HG03442 (cell line): ENCODE measurements at regions not wholly inside any gene's neighbourhood (a gene's known extent, or its start where the extent isn't known, plus 50 kb on each side); places are given as distances from the start of the nearest gene placed in this dataset.
"Not testable (repeated sequence)": the region's sequence is repeated elsewhere in the genome, so short reads cannot be mapped to it uniquely, and the experiment has no call there.

Experiments
- ATAC-seq: cut with Tn5 transposase; IDR thresholded peaks from one replicate; pipeline ENCODE4 v1.9.1; 2021; ENCODE audit warnings: mild to moderate bottlenecking, moderate library complexity; ENCODE audit not compliant: unreplicated experiment

- no peak for ATAC-seq
These were observed 222.4 kb upstream of the UBL3 start for GRCh38 chr13:30072818-30073186.

DNA sequence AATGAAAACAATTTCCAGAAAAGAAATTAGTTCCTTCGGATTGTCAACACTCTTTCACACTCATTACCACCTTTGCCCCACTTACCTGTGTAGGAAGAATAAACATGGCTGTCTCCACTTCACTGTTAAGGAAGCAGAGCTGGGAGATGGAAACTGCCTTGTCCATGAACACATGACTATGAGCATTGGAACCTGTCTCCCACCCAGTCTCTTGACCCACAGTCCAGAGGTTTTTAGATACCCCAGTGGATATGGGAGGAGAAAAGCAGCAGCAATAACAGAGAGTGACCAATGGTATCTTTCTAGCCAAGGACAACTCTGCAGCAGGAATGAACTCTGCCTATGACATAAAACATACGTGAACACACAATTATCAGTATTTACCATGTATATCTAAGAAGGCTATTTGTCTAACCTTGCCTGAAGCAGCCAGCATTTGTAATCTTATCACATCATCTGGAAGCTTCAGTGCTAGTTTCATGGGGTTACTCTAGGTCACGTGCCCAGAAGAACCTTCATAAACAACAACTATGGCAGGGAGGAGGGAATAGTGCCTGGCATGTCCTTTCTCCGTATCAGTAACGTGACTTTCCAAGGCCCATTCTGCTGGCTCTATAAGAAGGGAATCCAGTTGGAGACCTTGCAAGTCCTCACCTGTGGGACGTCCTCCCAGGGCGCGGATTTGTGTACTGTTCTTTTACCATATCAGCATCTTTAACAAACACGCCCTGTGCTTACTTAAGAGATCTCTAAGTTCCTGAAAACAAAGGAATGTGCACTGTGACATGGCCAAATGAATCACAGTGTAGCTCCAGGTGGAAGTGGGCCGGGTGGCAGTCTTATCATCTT lies 221.8 kb upstream of the UBL3 start:
- ATAC-seq: no peak

DNA sequence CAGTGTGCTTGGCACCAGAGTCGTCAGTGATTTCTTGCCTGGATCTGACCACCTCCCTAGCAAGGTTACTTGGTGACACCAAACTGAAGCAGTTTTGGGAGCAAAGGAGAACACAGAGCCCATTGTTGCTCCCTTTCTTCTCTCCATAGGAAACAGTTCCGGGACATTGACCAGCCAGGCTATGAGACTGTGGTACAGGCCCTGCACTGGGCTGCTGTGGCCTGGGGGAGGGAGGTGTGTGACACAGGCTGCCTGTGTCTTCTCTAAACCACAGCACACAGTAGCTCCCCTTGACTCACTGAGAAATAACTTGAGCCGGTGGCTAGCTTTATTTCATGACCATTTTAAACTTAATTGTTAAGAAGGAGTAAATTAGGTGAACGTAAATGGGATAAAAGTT lies 214.8 kb upstream of the UBL3 start:
- ATAC-seq: no peak

- ATAC-seq: no peak
These were observed 213.5 kb upstream of the UBL3 start for GRCh38 chr13:30063892-30064291.

- ATAC-seq: no peak
These were observed 210.8 kb upstream of the UBL3 start for GRCh38 chr13:30061217-30061616.

DNA sequence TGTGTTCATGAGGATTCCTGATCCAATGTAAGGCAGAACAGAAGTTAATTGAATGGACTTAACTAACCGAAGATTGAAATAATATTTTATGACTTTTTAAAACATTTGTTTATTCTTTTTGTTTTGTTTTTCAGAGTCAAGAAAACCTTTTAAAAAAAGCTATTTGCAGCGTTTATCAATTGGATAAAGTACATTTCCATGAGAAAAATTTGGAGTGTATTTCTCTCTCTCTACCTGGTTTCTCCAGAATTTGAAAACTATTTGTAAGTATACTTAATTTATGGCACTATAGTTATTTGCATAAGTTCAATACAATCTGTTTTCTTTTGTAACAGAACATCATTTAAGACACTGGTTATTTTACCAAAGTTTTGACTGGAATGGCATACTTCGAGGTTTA lies 208.0 kb upstream of the UBL3 start:
- no peak for ATAC-seq

DNA sequence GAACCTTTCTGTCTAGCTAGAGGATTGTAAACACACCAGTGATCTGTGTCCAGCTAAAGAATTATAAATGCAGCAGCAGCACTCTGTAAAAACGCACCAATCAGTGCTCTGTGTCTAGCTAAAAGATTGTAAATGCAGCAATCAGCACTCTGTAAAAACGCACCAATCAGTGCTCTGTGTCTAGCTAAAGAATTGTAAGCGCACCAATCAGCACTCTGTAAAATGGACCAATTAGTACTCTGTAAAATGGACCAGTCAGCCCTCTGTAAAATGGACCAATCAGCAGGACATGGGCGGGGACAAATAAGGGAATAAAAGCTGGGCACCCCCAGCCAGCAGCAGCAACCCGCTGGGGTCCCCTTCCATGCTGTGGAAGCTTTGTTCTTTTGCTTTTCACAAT lies 204.1 kb upstream of the UBL3 start:
- ATAC-seq: not testable (repeated sequence)

DNA sequence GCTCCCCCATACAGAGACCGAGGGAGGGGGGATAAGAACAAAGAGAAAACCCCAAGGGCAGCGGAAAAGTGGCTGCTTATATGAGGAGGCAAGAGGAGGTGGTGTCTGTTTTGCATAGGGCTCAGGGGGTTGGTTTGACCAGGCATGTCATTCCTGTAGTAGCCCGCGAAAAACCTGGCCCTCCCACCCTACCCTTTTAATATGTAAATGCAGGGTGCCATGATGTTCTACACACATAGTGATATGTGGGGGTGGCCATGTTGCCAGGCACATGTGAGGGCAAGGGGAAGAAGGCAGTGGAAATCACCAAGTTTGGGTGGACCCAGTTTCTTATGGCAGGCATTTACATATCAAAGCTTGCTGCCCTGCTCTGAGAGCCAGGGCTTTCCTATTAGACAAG lies 203.5 kb upstream of the UBL3 start:
- ATAC-seq: no peak

GRCh38 chr13:30052120-30052519 lies 201.7 kb upstream of the UBL3 start:
- no peak for ATAC-seq

GRCh38 chr13:30051531-30052060 lies 201.2 kb upstream of the UBL3 start:
- no peak for ATAC-seq

- ATAC-seq: no peak
These were observed 199.3 kb upstream of the UBL3 start for GRCh38 chr13:30049692-30050091.

GRCh38 chr13:30047154-30047874 lies 196.9 kb upstream of the UBL3 start:
- ATAC-seq: no peak

- no peak for ATAC-seq
These were observed 195.7 kb upstream of the UBL3 start for GRCh38 chr13:30045916-30046704.

DNA sequence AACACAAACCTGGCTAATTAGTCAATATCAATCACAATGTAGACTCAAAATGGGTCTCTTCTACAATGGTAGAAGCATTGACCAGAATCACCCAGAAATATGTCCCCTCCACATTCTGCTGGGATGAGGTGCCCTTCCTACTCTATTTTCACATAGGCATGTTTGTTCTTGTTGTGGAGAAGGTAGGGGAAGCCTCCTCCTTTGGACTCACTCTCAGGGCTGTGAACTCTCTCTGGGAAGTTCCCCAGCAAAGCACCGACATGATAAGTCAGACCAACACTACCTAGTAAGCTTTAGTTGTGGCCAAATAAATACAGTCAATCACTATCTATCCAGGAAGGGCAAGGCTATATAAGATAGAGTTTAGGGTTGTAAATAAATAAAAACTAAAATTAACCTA lies 194.5 kb upstream of the UBL3 start:
- no peak for ATAC-seq

- ATAC-seq: no peak
These were observed 193.2 kb upstream of the UBL3 start for GRCh38 chr13:30043631-30043925.

GRCh38 chr13:30042891-30043630 lies 192.6 kb upstream of the UBL3 start:
- ATAC-seq: no peak

DNA sequence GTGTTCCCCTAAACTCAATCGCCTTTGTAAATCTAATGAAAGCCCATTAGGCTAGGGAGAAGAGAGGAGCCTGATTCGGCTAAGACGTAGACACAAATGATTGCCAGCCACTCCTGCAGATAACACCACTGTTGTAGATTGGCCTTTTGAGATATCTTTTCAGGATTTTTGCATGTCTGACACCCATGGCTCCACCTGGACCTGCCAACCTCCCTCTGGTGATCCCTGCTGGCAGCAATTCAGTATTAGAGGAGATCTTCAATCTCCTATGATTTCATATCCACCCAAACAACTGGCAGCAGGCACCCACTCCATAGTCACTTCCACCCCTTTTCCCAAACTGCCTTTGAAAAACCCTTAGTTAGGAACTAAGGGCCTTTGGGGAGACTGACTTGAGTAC lies 191.9 kb upstream of the UBL3 start:
- no peak for ATAC-seq

- no peak for ATAC-seq
These were observed 189.1 kb upstream of the UBL3 start for GRCh38 chr13:30039511-30039911.

GRCh38 chr13:30038884-30039283 lies 188.5 kb upstream of the UBL3 start:
- ATAC-seq: no peak

- ATAC-seq: no peak
These were observed 187.3 kb upstream of the UBL3 start for GRCh38 chr13:30037766-30038165.

DNA sequence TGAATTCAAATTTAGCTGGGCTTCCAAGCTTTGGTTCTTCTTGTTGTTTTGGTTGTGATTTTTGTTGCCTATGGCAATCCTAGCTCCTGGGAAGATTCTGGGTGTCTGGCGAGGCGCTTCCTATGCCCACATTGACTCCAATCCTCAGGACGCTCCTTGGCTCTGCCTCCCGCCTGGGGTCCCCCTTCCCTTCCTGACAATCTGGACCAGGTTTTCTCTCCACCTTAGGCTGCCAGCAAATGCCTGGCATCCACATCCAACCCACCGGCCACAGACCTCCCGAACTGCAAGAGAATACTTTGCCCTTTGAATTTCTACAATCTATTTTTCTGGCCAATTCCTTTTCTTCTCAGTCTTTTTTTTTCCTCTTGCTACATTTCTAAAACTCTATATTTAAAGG lies 186.9 kb upstream of the UBL3 start:
- ATAC-seq: no peak
